Astrocyte (in vitro differentiated cells and primary cell): ENCODE measurements at regions not wholly inside any gene's neighbourhood (a gene's known extent, or its start where the extent isn't known, plus 50 kb on each side); places are given as distances from the start of the nearest gene placed in this dataset.

Experiments used
- EZH2 ChIP-seq: IDR thresholded peaks from 2 replicates; pipeline ENCODE4 v1.6.1; 2012; ENCODE audit warnings: mild to moderate bottlenecking, low read length, inconsistent platforms; ENCODE audit not compliant: insufficient read depth
- TF ChIP-seq, protein P1 (sequence below): IDR thresholded peaks from 2 replicates; pipeline ENCODE4 v1.5.1; 2011; ENCODE audit warnings: low read depth, mild to moderate bottlenecking, inconsistent platforms, low read length, moderate library complexity; ENCODE audit not compliant: insufficient read depth

- TF ChIP-seq, protein P1, sequence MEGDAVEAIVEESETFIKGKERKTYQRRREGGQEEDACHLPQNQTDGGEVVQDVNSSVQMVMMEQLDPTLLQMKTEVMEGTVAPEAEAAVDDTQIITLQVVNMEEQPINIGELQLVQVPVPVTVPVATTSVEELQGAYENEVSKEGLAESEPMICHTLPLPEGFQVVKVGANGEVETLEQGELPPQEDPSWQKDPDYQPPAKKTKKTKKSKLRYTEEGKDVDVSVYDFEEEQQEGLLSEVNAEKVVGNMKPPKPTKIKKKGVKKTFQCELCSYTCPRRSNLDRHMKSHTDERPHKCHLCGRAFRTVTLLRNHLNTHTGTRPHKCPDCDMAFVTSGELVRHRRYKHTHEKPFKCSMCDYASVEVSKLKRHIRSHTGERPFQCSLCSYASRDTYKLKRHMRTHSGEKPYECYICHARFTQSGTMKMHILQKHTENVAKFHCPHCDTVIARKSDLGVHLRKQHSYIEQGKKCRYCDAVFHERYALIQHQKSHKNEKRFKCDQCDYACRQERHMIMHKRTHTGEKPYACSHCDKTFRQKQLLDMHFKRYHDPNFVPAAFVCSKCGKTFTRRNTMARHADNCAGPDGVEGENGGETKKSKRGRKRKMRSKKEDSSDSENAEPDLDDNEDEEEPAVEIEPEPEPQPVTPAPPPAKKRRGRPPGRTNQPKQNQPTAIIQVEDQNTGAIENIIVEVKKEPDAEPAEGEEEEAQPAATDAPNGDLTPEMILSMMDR: no peak
- TF ChIP-seq EZH2: no peak
These were observed 178.6 kb downstream of the RPS24 start for GRCh38 chr10:78212060-78212785.
